ENCODE measurements at regions not wholly inside any gene's neighbourhood (a gene's known extent, or its start where the extent isn't known, plus 50 kb on each side); places are given as distances from the start of the nearest gene placed in this dataset.

DNA sequence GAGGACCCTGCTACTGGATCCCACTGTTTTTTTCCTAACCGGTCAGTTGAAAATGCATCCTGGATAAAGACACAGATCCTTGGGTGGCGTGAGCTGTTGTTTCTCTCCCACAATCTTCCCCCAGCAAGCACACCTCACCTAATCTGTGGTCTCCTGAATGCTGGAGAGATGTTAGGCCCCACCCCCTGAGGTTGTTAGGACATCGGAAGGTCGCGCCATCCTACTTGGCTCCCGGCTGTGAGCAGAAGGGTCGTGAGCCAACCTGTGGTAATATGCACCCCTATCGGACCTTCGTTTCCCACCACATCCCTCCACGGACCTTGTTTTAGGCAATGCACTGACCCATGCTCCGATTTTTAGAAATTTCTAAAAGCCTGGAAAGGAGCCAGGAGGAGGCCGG lies 89.9 kb upstream of the IPO9 start:
- TF ChIP-seq, protein P1, sequence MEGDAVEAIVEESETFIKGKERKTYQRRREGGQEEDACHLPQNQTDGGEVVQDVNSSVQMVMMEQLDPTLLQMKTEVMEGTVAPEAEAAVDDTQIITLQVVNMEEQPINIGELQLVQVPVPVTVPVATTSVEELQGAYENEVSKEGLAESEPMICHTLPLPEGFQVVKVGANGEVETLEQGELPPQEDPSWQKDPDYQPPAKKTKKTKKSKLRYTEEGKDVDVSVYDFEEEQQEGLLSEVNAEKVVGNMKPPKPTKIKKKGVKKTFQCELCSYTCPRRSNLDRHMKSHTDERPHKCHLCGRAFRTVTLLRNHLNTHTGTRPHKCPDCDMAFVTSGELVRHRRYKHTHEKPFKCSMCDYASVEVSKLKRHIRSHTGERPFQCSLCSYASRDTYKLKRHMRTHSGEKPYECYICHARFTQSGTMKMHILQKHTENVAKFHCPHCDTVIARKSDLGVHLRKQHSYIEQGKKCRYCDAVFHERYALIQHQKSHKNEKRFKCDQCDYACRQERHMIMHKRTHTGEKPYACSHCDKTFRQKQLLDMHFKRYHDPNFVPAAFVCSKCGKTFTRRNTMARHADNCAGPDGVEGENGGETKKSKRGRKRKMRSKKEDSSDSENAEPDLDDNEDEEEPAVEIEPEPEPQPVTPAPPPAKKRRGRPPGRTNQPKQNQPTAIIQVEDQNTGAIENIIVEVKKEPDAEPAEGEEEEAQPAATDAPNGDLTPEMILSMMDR (IDR thresholded peaks at IDR 0.05): no peak
- TF ChIP-seq POLR2AphosphoS5 (IDR thresholded peaks at IDR 0.05) (no peak), POLR2A (IDR thresholded peaks at IDR 0.05) (no peak)
